A673 (cell line): ENCODE measurements at regions not wholly inside any gene's neighbourhood (a gene's known extent, or its start where the extent isn't known, plus 50 kb on each side); places are given as distances from the start of the nearest gene placed in this dataset.

Source experiments
- BruUV-seq: library from RNA; stranded (reverse); fragments of 400-500 nt; replicated peaks from 2 replicates; lab custom pipeline; 2021; lab: Mats Ljungman, UMichigan
- CTCF ChIA-PET: fragments of 300-600 bp; sonication (Branson Sonifier 250); formaldehyde crosslinking; loops from one replicate; lab custom pipeline; 2022; ENCODE audit warnings: antibody characterized with exemption; lab: Charles Lee
- POLR2A ChIA-PET: fragments of 300-600 bp; sonication (Branson Sonifier 250); formaldehyde crosslinking; loops from one replicate; lab custom pipeline; 2022; ENCODE audit warnings: antibody characterized with exemption; ENCODE audit not compliant: low non-redundant PET; lab: Charles Lee
- DNase-seq: peaks from one replicate; pipeline ENCODE4 v3.0.0-alpha.2; 2015; ENCODE audit warnings: low spot score
- H3K27ac ChIP-seq: fragments of 200-600 bp; sonication (generic); 2 replicates; pipeline ENCODE4 v1.5.1; 2016; ENCODE audit warnings: mixed run types, low read depth, mild to moderate bottlenecking, mixed read lengths, antibody characterized with exemption, low read length; ENCODE audit not compliant: poor library complexity, severe bottlenecking
- H3K27me3 ChIP-seq: fragments of 200-600 bp; sonication (generic); replicated peaks from 2 replicates; pipeline ENCODE4 v1.6.1; 2017; ENCODE audit warnings: mixed run types, low read depth, mild to moderate bottlenecking, mixed read lengths, antibody characterized with exemption, low read length; ENCODE audit not compliant: insufficient read depth, poor library complexity
- H3K36me3 ChIP-seq: fragments of 200-600 bp; sonication (generic); 2 replicates; pipeline ENCODE4 v1.6.1; 2016; ENCODE audit warnings: mixed run types, mild to moderate bottlenecking, mixed read lengths, antibody characterized with exemption, low read length; ENCODE audit not compliant: insufficient read depth, poor library complexity, severe bottlenecking
- H3K4me1 ChIP-seq: fragments of 200-600 bp; sonication (generic); 2 replicates; pipeline ENCODE4 v1.6.1; 2017; ENCODE audit warnings: mixed run types, mild to moderate bottlenecking, mixed read lengths, antibody characterized with exemption, low read length; ENCODE audit not compliant: insufficient read depth, poor library complexity, severe bottlenecking
- H3K4me3 ChIP-seq: fragments of 200-600 bp; sonication (generic); 2 replicates; pipeline ENCODE4 v1.5.1; 2016; ENCODE audit warnings: low read depth, mixed run types, mild to moderate bottlenecking, mixed read lengths, low read length; ENCODE audit not compliant: poor library complexity, severe bottlenecking
- H3K9me3 ChIP-seq: fragments of 200-600 bp; sonication (generic); 2 replicates; pipeline ENCODE4 v1.6.1; 2016; ENCODE audit warnings: mixed run types, low read depth, mild to moderate bottlenecking, mixed read lengths, antibody characterized with exemption, low read length; ENCODE audit not compliant: poor library complexity, severe bottlenecking
- EZH2 ChIP-seq: fragments of 200-600 bp; sonication (generic); IDR thresholded peaks from 2 replicates; pipeline ENCODE4 v1.6.1; 2017; ENCODE audit warnings: borderline replicate concordance, low read depth, mild to moderate bottlenecking, mixed read lengths, antibody characterized with exemption, low read length; ENCODE audit not compliant: poor library complexity, severe bottlenecking
- intact Hi-C: fragments of 100-400 bp; cut with micrococcal nuclease; formaldehyde crosslinking; loops from one replicate; pipeline ENCODE4 v1.10.0; 2022; ENCODE audit not compliant: unreplicated experiment
- TF ChIP-seq, protein P1 (sequence below): fragments of 300-800, 200-600 bp; sonication (generic); conservative IDR thresholded peaks from 2 replicates; pipeline ENCODE4 v1.5.1; 2017; ENCODE audit warnings: low read depth, mild to moderate bottlenecking, antibody characterized with exemption, low read length, moderate library complexity, mixed read lengths

DNA sequence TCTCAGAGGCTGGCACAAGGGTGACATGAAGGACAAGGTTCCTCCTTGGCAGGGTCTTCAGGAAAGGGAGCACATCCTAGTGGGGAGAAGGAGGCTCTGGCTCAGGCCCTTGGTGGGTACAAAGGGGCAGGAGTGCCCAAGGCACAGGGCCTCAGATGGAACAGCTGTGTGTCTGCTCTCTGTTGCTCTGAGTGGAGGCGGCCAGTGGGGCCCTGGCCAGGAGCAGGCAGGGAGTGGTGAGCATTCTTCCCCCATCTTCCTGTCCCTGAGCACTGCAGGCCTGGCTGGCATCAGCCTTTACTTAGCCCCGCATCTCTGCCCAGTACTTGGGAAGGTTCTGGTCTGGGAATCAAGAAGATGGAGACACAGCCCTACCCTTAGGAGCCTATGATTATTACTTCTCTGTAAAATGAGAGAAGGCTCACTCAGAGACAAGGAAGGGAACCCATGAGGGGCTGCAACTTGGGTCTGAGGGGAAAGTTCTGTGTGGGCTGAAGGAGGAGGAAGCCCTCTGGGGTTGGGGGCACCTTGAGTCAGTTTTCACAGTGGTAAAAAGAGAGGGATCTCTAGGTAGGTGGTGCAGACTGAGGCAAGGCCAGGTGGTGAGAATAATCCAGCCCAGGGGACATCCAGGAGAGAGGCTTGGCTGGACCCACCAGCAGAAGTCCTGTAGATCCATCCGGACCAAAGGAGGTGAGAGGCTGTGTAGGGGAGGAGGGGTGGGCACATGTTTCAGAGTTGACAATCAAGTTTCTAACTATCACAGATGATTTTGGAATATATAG is 173.5 kb downstream of the TSHZ3 start:
- intact Hi-C loops = no loop called here
- DNase-seq = no peak
- no peaks in the 10 kb centered on the region for H3K27me3 ChIP-seq
- CTCF ChIA-PET = no interaction called here
- TF ChIP-seq, protein P1, sequence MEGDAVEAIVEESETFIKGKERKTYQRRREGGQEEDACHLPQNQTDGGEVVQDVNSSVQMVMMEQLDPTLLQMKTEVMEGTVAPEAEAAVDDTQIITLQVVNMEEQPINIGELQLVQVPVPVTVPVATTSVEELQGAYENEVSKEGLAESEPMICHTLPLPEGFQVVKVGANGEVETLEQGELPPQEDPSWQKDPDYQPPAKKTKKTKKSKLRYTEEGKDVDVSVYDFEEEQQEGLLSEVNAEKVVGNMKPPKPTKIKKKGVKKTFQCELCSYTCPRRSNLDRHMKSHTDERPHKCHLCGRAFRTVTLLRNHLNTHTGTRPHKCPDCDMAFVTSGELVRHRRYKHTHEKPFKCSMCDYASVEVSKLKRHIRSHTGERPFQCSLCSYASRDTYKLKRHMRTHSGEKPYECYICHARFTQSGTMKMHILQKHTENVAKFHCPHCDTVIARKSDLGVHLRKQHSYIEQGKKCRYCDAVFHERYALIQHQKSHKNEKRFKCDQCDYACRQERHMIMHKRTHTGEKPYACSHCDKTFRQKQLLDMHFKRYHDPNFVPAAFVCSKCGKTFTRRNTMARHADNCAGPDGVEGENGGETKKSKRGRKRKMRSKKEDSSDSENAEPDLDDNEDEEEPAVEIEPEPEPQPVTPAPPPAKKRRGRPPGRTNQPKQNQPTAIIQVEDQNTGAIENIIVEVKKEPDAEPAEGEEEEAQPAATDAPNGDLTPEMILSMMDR = no peak
- no peak for TF ChIP-seq EZH2
- H3K36me3 ChIP-seq = no peaks in the 10 kb centered on the region
- H3K4me1 ChIP-seq = no peaks in the 10 kb centered on the region
- BruUV-seq = no TSS peak
- no peak overlapping the region for H3K27ac ChIP-seq
- no peaks in the 10 kb centered on the region for H3K9me3 ChIP-seq
- H3K4me3 ChIP-seq = no peak overlapping the region
- POLR2A ChIA-PET = no interaction called here

DNA sequence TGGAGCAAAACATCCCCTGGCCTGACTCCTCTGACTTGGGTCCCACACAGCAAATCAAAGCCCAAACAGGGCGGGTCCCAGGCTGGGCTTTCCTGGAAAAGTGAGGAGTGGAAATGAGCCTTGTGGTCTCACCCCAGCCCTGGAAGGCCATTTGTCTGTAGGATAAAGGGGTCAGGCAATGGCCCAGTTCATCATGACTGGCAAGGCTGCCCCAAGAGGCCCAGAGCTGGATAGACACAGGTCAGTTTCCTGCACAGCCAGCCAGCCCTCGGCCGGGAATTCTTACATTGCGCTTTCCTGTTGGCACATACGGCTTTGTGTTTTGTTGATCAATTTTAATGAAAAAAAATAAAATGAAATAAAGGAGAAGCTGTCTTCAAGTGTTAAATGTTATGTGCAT is 174.3 kb downstream of the TSHZ3 start:
- ChIA-PET POLR2A (no interaction called here), CTCF (no interaction called here)
- no peak for DNase-seq
- H3K4me3 ChIP-seq = no peak overlapping the region
- H3K27ac ChIP-seq = no peak overlapping the region
- no peaks in the 10 kb centered on the region for H3K27me3 ChIP-seq
- TF ChIP-seq, protein P1 = no peak
- no peak for TF ChIP-seq EZH2
- no peaks in the 10 kb centered on the region for H3K4me1 ChIP-seq
- no TSS peak for BruUV-seq
- no peaks in the 10 kb centered on the region for H3K36me3 ChIP-seq
- intact Hi-C loops = no loop called here
- H3K9me3 ChIP-seq = no peaks in the 10 kb centered on the region

DNA sequence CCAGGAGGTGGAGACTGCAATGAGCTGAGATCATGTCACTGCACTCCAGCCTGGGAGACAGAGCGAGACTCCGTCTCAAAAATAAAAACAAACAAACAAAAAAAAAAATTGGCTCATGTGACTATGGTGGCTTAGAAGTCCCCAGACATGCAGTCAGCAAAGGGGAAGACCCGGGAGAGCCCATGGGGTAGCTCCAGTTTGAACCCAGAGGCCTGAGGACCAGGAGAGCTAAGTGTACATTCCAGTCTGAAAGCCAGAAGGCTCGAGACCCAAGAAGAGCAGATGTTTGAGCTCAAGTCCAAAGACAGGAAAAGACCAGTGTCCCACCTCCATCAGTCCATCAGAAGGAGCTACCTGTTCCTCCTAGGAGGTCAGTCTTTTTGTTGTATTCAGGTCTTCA is 175.2 kb downstream of the TSHZ3 start:
- ChIA-PET POLR2A (no interaction called here), CTCF (no interaction called here)
- no peak for TF ChIP-seq EZH2
- TF ChIP-seq, protein P1 = no peak
- Histone ChIP-seq H3K27ac (no peak overlapping the region), H3K9me3 (no peaks in the 10 kb centered on the region), H3K4me3 (no peak overlapping the region), H3K4me1 (no peaks in the 10 kb centered on the region), H3K36me3 (no peaks in the 10 kb centered on the region), H3K27me3 (no peaks in the 10 kb centered on the region)
- BruUV-seq = no TSS peak
- no peak for DNase-seq
- intact Hi-C loops = no loop called here
